GF-D8 (cell line): ENCODE measurements at regions not wholly inside any gene's neighbourhood (a gene's known extent, or its start where the extent isn't known, plus 50 kb on each side); places are given as distances from the start of the nearest gene placed in this dataset.
"Not testable (repeated sequence)": the region's sequence is repeated elsewhere in the genome, so short reads cannot be mapped to it uniquely, and the experiment has no call there.

Experiments
- DNase-seq: peaks from one replicate; lab custom pipeline; 2025; lab: John Stamatoyannopoulos, UW

DNA sequence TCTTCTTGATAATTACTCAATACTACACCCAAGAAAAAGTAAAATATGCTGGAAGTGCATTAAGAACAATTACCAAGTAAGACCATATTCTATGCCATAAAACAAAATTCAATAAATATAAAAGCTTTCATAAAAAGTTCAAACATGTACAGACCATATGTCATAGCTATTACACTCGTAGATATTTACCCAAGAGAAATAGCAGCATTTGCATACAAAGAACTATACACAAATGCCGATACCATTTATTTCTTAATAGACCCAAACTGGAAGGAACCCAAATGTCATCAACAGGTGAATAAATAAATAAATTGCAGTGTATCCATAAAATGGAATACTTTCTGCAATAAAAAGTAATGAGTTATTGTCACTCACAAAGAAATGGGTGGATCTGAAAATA is 78.3 kb upstream of the SLC16A7 start:
- DNase-seq, result no peak

DNA sequence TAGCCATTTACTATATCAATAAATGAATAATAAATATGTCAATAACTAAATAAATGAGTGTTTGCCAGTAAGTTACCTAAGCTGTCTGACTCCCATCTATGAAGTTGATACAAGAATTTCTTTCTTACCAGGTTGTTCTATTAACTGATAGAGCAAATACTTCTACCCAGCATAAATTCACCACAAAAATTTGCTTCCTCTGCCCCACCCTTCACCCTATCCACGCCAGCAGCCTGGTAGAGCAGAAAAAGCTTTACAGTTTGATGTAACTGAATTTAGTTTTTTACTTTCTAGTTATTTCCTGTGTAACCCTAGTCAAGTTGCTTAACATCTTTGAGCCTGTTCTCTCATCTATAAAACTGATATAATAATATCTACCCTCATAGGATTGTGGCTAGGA is 94.9 kb upstream of the SLC16A7 start:
- DNase-seq, result no peak

DNA sequence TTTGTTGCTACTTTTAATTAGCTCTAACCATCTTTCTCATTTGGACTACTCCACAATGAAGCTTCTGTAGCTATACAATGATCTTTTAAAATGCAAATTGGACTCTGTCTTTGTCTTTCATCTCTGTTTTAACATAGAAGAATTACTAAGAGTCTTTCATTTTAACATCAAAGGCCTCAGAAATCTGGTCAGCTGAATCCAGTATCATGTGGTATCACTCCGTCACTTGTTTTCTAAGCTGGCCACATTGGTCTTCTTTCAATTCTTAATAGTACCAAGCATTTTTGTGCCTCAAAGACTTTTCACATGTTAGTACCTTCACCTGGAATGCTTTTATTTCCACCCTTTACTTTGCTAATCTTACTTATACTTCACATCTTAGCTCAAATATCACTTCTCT is 95.5 kb upstream of the SLC16A7 start:
- no peak for DNase-seq

DNA sequence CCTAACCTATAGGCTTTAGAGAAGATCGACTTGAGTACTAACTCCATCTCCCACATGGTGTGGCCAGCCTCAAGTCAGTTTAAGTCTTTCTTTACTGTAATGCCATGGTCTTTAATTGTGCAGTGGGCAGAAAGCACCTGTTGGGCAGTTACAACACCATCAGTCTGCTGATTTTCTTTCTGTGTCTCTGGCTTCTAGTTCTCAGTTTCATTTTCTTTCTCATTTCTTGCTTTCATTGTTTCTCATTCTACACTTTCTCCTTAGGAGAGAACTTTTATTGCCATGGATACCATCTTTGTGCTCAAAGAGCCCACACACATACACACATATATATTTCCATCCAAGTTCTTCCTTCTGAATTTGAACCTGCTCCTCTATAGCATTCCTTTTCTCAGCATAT is 96.1 kb upstream of the SLC16A7 start:
- no peak for DNase-seq

DNA sequence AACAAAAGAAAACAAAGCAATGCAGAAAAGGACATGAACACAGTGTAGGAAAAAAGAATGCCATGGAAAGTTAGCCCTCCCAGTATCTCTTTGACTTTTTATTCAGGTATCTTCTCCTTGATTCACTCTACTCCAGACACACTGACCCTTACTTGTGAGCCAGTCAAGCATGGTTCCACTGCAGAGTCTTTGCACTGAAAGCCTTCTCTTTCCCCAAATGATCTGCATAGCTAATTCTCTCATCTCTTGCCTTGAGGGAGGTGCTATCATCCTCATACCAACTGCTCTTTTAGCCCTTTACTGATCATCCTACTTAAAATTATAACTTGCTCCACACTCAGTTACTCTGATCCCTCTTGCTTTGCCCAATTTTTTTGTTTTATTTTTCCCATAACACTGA is 101.2 kb upstream of the SLC16A7 start:
- no peak for DNase-seq

DNA sequence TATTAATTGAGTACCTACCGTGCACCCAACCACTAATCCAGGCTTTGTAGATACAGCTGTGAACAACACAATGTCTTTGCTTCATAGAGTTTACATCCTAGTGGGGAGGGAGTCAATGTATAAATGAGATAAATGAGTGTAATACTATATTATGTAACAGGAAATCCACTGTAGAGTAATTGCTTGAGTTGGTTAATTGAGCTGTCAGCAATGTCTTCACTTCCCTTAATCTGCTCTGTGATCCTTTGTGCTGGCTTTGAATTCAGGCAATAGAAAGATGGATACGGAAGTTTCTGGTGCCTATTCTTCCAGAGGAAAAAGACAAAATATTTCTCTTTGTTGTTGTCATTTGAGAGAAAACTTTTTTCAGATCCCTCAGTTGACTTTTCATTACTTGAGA is 104.0 kb upstream of the SLC16A7 start:
- peak; percentile 54 for DNase-seq

DNA sequence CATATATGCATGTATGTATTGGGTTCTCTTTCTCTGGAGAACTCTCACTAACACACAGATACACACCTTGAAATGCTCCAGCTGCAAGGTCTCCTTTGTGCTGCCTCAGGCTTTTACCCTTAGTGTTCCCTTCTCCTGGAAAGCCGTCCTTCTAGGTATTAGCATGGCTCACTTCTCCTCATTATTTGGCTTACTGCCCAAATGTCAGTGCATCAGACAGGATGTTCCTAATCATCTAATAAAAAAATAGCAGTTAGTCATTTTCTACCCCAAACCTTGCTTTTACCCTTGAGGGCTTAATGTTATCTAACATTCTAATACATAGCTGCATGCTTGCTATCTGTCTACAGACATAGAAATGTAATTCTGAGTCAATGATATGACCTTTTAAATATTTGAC is 109.0 kb upstream of the SLC16A7 start:
- no peak for DNase-seq

DNA sequence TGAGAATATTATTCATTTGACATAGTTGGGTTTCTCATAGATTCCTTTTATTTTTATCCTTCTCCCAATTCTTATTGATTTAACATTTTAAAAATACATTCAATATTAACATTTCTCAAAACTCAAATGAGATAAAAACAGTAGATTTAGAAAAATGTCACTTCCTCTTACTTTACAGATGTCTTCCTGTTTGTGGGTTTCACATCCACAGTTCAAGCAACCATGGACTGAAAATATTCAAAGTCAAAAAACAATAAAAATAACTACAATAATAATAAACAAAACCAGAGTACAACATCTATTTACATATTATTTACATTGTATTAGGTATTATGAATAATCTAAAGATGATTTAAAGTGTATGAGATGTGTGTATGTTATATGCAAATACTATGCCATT is 111.3 kb upstream of the SLC16A7 start:
- no peak for DNase-seq

DNA sequence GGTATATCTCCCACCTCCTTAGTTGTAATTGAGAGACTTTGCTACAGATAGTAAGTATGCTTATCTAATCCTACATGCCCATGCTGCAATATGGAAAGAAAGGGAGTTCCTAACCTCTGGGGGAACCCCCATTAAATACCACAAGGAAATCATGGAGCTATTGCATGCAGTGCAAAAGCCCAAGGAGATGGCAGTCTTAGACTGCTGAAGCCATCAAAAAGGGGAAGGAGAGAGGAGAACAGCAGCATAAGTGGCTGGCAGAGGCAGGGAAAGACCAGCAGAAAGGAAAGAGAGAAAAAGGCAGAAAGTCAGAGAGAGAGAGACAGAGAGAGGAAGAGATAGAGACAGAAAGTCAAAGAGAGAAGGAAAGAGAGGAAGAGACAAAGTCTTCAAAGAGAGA is 121.6 kb upstream of the SLC16A7 start:
- DNase-seq, result not testable (repeated sequence)

DNA sequence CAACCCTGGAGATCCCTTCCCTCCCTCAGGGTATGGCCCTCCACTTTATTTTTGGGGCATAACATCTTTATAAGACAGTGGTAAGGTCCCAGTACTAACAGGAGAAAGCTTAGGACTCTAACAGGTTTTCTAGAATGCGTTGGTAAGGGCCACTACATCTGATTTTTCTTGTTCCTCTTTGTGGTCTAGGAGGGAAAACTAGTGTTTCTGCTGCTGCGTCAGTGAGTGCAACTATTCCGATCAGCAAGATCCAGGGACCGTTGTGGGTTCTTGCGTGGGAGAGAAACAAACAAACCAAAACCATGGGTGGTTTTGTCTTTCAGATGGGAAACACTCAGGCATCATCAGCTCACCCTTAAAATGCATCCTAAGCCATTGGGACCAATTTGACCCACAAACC is 123.6 kb upstream of the SLC16A7 start:
- DNase-seq, result peak; percentile 4

DNA sequence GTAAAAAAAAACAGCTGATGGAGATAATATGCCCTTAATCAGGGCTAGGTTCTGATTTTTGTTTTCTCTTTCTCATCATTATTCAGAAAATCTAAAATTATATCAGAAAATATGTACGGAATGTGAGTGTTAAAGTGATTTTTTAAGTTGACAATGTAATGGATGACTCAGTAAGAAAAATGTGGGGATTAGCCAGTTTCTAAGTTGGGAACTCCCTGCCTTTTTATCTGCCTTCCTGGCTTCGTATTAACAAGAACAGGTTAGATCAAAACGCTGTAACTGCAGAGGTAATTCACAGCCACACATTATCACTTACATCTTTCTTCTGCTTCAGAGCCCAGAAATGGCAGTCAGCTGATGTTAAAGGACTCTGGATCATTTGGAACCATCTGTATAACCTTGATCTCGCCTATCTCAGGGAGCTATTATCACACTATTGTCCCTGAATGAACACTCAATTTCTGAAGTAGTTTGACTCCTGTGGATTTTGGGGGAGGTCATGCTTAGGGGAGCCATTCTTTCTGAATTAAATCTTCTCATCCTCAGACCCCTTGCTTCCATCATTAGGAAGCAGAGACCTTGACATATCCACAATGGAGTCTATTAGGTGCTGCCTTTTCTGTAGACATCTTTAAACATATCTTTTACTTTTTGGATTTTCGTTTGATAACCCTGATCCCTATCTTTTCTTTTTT is 135.7 kb upstream of the SLC16A7 start:
- DNase-seq, result no peak

DNA sequence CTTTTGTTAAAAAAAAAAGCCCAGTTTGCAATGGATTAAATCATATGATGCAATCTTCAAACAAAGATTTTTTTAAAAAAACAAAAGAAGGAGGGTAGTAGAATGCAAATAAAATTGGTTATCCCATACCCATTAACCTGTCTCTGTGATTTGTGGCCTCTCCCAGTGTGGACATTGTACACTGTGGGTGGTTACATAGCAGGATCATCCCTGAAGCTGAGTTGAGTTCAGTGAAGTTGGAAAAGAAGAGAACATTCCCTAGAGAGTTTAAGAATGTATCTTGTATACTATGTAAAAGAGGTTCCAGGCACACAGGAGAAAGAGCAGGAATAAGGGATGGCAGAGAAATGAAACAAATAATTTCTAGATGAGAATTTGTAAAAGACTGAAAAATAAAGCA is 142.4 kb upstream of the SLC16A7 start:
- no peak for DNase-seq

DNA sequence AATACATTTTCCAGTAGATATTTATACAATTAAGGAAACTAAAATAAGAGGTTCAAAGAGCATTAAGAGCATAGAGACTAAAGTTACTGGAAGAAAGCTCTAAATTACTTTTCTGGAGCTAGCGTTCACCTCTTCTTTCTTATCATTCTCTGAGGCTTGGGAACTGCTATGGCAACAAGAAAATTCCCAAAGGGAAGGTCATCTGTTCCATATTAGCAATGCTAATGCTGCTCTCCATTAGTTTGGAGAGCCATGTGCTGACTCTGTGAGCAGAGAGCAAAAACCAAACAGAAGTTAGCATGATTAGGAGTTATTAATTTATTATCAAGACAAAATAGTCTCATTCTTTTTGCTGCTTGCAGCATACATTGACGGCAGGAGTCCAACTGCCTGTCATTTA is 143.1 kb upstream of the SLC16A7 start:
- DNase-seq, result no peak

DNA sequence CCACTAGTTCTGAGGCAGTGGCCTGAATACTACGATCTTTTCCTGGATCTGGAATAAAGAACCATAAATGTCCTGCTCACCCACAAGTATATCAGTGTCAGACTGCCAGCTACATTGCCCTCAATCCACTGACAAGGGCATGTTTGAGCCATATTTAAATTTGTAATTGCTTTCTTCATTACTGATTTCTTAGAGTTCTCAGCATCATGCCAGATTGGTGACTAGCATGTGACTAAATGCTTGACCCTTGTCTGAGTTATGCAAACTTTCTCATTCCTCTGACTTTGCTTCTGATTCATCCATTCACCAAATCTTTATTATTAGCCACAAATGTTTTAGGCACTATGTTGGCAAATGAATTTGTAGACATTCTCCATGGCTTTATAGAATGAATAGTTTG is 143.6 kb upstream of the SLC16A7 start:
- no peak for DNase-seq

DNA sequence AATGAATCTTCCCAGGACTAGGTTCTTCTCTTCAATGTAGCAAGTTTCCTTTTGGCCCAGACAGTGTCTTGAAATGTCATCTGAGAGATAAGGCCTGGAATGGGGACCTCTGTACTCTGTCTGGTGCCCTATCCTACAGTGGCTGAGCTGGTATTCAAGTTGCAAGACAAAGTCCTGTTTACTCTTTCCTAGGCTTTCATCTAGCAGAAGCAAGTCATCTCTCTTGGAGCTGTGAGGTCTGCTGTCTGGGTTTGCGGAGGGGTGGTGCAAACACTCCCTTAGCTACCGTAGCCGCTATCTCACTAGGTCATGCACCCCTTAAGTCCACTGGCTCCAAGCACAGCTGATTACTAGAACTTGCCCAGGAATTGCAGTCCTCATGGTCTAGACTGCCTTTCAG is 149.7 kb upstream of the SLC16A7 start:
- DNase-seq, result no peak

DNA sequence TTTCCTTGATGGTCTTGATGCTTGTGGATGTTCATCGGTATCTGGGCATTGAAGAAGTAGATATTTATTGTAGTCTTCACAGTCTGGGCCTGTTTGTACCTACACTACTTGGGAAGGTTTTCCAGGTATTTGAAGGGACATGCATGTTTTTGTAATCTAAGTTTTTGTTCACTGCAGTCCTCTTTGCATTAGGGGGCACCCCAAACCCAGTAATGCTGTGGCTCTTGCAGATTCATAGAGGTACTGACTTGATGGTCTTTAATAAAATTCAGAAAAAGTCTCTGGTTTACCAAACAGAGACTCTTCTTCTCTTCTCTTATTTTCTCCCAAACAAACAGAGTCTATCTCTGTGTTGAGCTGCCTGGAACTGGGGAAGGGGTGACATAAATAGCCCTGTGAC is 150.9 kb upstream of the SLC16A7 start:
- no peak for DNase-seq

DNA sequence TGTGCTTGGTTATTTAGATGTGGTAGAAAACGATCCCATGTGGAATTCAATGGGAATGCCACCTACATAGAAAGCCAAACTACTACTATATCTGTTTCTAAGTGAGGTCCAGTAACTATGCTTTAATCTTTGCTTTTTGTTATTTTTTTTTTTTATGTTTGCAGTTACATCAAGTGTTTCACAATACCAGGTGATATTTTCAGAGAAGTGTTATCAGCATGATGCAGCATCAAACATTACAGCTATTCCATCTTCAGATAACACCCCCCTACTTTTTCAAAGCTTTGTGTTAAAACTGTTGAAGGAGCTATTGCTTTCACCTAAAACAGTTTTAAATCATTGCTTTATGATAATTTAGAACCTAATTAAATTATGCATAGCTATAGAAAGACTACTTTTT is 163.8 kb upstream of the SLC16A7 start:
- no peak for DNase-seq

DNA sequence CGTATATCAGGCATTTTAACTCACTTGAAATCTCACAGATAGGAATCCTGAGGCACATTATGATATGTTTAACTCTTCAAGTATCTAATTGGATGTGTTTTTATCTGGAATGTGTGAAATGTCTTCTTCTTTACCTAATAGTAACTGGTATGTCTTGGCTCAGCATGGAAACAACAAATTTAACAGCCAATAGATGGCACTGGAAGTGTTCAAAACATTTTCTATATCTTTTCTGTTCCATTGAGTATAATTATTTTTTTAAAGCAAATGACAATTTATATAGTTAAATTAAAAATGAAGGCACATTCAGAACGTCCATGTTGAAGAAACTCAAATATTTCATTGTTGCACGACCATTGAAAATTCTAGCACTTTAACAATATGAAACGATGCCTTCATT is 164.6 kb upstream of the SLC16A7 start:
- DNase-seq, result no peak

DNA sequence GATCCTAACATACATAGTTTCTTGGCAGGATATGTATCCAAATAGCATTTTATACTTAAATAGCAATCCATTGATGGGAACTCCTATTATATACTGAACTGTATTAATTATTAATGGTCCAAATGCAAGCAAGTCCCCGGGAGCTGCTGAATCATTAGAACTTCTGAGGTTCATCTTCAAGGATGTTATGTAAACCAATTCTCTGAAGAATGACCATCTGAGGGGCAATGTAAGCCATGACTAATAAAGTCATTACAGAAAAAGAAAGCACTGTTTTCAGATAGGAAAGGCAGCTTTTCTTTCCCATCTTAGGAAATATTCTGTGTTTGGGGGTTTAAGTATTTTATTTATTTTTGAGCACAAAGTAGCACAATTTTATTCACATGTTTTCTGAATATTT is 166.1 kb upstream of the SLC16A7 start:
- DNase-seq, result no peak

DNA sequence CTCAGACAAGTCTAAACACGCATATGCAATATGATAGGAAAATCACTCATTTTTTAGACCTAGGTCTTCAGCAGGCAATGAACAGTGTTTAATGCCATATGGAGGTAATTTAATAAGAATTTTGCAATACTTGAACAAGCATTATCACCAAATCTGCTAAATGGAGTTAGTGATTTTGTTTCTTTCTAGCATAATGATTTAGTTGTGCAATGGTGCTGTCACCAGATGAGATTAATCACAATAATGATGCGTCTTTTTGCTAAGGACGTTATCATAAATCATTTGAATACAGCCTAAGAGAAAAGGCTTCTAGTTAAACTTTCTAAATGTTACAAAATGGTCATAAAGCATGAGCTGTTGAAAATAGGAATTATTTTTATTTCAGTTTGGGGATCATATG is 170.0 kb upstream of the SLC16A7 start:
- DNase-seq, result no peak

DNA sequence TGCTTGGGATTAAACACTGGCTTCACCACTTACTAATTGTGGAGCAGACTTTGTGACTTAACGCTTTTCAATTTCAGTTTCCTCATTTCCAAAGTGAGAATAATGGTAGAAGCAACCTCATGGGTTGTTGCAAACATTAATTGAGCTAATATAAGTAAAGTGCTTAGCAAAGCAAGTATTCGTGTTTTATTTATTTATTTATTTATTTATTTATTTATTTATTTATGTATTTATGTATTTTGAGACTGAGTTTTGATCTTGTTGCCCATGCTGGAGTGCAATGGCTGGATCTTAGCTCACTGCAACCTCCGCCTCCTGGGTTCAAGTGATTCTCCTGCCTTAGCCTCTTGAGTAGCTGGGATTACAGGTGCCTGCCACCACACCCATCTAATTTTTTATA is 171.2 kb upstream of the SLC16A7 start:
- DNase-seq, result not testable (repeated sequence)

DNA sequence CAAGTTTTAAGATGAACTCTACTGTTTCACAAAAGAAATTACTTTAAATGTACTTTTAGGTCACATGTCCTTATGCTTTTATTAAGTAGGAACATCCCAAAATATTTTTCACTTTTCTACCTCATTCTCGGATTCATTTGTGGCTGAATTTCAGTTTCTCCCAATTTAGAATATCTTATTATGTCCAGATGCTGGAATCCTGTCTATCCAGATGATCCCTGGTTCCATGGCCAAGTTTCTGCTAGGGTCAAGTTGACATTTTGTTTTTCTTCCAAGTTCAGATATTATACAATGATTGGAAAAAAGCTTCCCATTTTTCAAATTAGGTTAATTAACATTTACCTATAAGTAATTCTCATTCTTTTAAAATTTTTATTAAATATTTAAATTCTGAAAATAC is 181.8 kb upstream of the SLC16A7 start:
- DNase-seq, result no peak

DNA sequence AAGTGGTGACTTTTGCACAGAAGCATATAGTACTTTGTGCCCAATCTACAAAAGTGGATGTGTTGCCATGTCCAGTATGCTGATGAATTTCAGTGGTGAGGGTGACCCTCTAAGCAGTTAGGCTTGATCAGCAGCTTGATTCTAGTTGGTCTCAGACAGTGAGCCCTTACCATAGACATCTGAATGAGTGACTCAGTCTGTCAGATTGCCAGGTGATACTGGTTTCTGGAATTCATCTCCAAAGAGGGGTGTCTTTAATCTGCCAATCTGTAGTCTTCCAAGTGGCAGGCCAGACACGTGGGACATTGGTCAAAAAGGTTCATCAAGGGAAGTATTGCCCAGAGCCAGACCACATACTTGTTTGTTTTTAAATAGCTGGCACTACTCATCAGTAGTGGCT is 187.4 kb upstream of the SLC16A7 start:
- DNase-seq, result no peak

DNA sequence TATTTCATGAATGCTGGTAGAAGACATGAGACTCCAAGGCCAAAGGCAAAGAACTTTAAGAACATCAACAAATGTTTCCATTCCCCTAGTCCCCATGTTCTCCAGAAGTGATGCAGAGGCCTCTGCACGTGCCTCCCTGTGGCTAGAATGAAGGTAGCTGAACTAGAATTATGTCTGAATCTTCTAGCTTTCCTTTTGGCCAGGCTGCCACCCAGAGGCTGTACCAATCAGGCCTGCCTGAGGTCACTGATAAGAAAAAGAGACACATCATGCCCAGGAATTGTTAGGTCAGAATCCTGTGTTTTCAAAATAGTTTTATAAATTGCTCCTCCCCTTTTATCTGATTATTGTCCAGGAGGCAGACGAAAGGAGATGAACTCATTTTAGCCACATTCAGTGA is 188.0 kb upstream of the SLC16A7 start:
- DNase-seq, result no peak

DNA sequence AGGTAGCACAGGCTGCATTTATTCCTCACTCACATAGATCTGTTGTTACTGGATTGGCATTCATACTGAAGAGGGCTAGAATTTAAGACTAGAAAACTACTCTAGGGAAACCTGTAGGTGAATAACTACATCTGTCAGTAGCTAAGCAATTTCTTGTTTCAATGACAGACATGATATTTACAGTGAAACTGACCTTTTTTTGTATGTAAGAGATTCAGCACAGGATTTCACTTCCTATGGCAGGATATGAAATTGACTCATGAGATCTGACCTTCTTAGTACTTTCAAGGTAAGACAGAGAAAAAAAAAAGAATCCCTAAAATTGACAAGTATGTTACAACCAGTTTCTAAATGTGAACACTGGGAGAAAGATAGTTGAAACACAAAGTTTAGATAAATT is 189.8 kb upstream of the SLC16A7 start:
- DNase-seq, result no peak
